Natural killer cell (primary cell): ENCODE measurements at regions not wholly inside any gene's neighbourhood (a gene's known extent, or its start where the extent isn't known, plus 50 kb on each side); places are given as distances from the start of the nearest gene placed in this dataset.

Experiments used
- ATAC-seq, 3 donors: fragments of 150-1000 bp in 2 of 3; fragments of 200-7000 bp in 1 of 3; cut with Tn5 transposase; 1 replicate in 1 of 3; 2 replicates in 2 of 3; pipeline ENCODE4 v1.10.0; 2021; ENCODE audit warnings: mild to moderate bottlenecking in 2 of 3, moderate library complexity in 2 of 3
- DNase-seq, 2 donors: peaks; one replicate each; pipeline versions ENCODE4 v3.0.0 to v3.0.0-alpha.2; 2013 to 2021; ENCODE audit warnings: mixed read lengths in 1 of 2
- H3K27ac ChIP-seq: one replicate; pipeline ENCODE4 v1.5.1; 2013; ENCODE audit warnings: mild to moderate bottlenecking, low read length
- H3K27me3 ChIP-seq: one replicate; pipeline ENCODE4 v1.6.1; 2013; ENCODE audit warnings: low read length; ENCODE audit not compliant: control insufficient read depth, insufficient read depth
- H3K36me3 ChIP-seq: one replicate; pipeline ENCODE4 v1.6.1; 2013; ENCODE audit warnings: low read length; ENCODE audit not compliant: control insufficient read depth, insufficient read depth
- H3K4me1 ChIP-seq: one replicate; pipeline ENCODE4 v1.6.1; 2013; ENCODE audit warnings: low read length; ENCODE audit not compliant: control insufficient read depth, insufficient read depth
- H3K4me3 ChIP-seq: one replicate; pipeline ENCODE4 v1.5.1; 2013; ENCODE audit warnings: low read length
- H3K9me3 ChIP-seq: one replicate; pipeline ENCODE4 v1.6.1; 2013; ENCODE audit warnings: low read length; ENCODE audit not compliant: control insufficient read depth, insufficient read depth
- H3K27ac Mint-ChIP-seq, 2 donors: one replicate each; pipeline ENCODE4 v1.8.0; 2022; ENCODE audit warnings: mild to moderate bottlenecking in 2 of 2, mixed read lengths in 2 of 2, moderate library complexity in 1 of 2
- H3K27me3 Mint-ChIP-seq, 2 donors: one replicate each; pipeline ENCODE4 v1.8.0; 2022; ENCODE audit warnings: low read depth in 2 of 2, mixed read lengths in 2 of 2
- H3K36me3 Mint-ChIP-seq: one replicate; pipeline ENCODE4 v1.8.0; 2022; ENCODE audit warnings: mixed read lengths
- H3K4me1 Mint-ChIP-seq, 2 donors: one replicate each; pipeline ENCODE4 v1.8.0; 2022; ENCODE audit warnings: mixed read lengths in 2 of 2
- H3K4me3 Mint-ChIP-seq: one replicate; pipeline ENCODE4 v1.8.0; 2022; ENCODE audit warnings: mild to moderate bottlenecking, moderate library complexity, mixed read lengths
- H3K9me3 Mint-ChIP-seq, 2 donors: one replicate each; pipeline ENCODE4 v1.8.0; 2022; ENCODE audit warnings: mixed read lengths in 2 of 2
- CTCF ChIP-seq: fragments of 200-600 bp; IDR thresholded peaks from one replicate; pipeline ENCODE4 v1.8.0; 2022; ENCODE audit warnings: antibody characterized with exemption
- WGBS: methylation state at CpG from one replicate; pipeline ENCODE4 v1.1.7; 2013; ENCODE audit warnings: missing lambda C conversion rate; ENCODE audit not compliant: insufficient coverage; 5-methylcytosine and 5-hydroxymethylcytosine counted together
- intact Hi-C: fragments of 100-400 bp; cut with micrococcal nuclease; formaldehyde crosslinking; loops from one replicate; pipeline ENCODE4 v1.14.2; 2022

GRCh38 chr1:58244872-58245271 lies 301.7 kb downstream of the OMA1 start:
- no peak overlapping the region for H3K4me3 ChIP-seq
- Mint-ChIP-seq H3K4me1 (no peaks in the 10 kb centered on the region), H3K27ac (no peak overlapping the region), H3K9me3 (no peaks in the 10 kb centered on the region), H3K27me3 (peaks cover 20 to 24% of the 10 kb centered on the region in 2 donors), H3K36me3 (no peaks in the 10 kb centered on the region), H3K4me3 (no peak overlapping the region)
- no peaks in the 10 kb centered on the region for H3K36me3 ChIP-seq
- ATAC-seq: no peak
- TF ChIP-seq CTCF: no peak
- peaks cover 17% of the 10 kb centered on the region for H3K27me3 ChIP-seq
- no peak for DNase-seq
- no peaks in the 10 kb centered on the region for H3K9me3 ChIP-seq
- intact Hi-C loops: no loop called here
- H3K27ac ChIP-seq: no peak overlapping the region
- H3K4me1 ChIP-seq: peaks cover 15% of the 10 kb centered on the region
- WGBS: 74% methylated on average over 3 of the region's 3 CpGs

GRCh38 chr1:58238846-58239245 lies 307.7 kb downstream of the OMA1 start:
- no peak for DNase-seq
- no peaks in the 10 kb centered on the region for H3K9me3 Mint-ChIP-seq
- no peak overlapping the region for H3K27ac ChIP-seq
- peaks cover 3 to 11% of the 10 kb centered on the region in 2 donors for H3K27me3 Mint-ChIP-seq
- intact Hi-C loops: no loop called here
- WGBS: 91% methylated on average over 2 of the region's 2 CpGs
- no peak overlapping the region for H3K4me3 ChIP-seq
- ATAC-seq: no peak
- no peaks in the 10 kb centered on the region for H3K27me3 ChIP-seq
- H3K9me3 ChIP-seq: no peaks in the 10 kb centered on the region
- H3K36me3 ChIP-seq: no peaks in the 10 kb centered on the region
- no peak overlapping the region for H3K27ac Mint-ChIP-seq
- TF ChIP-seq CTCF: no peak
- H3K4me1 ChIP-seq: no peaks in the 10 kb centered on the region
- no peaks in the 10 kb centered on the region for H3K4me1 Mint-ChIP-seq
- no peaks in the 10 kb centered on the region for H3K36me3 Mint-ChIP-seq
- H3K4me3 Mint-ChIP-seq: no peak overlapping the region

GRCh38 chr1:58233729-58234128 lies 312.8 kb downstream of the OMA1 start:
- no peak for TF ChIP-seq CTCF
- Histone ChIP-seq H3K27ac (no peak overlapping the region), H3K4me3 (no peak overlapping the region), H3K9me3 (no peaks in the 10 kb centered on the region), H3K4me1 (no peaks in the 10 kb centered on the region), H3K27me3 (no peaks in the 10 kb centered on the region), H3K36me3 (no peaks in the 10 kb centered on the region)
- intact Hi-C loops: no loop called here
- Mint-ChIP-seq H3K36me3 (no peaks in the 10 kb centered on the region), H3K27ac (no peak overlapping the region), H3K4me1 (no peaks in the 10 kb centered on the region), H3K4me3 (no peak overlapping the region), H3K27me3 (peaks cover 5 to 8% of the 10 kb centered on the region in 2 donors), H3K9me3 (no peaks in the 10 kb centered on the region)
- no peak for ATAC-seq
- DNase-seq: no peak
- 73% methylated on average over 3 of the region's 3 CpGs for WGBS

- intact Hi-C loops: no loop called here
- 88% methylated on average over 1 of the region's 1 CpG for WGBS
- Mint-ChIP-seq H3K27me3 (peaks cover 0 to 8% of the 10 kb centered on the region in 2 donors), H3K9me3 (no peaks in the 10 kb centered on the region), H3K27ac (no peak overlapping the region), H3K36me3 (no peaks in the 10 kb centered on the region), H3K4me3 (no peak overlapping the region), H3K4me1 (no peaks in the 10 kb centered on the region)
- H3K27ac ChIP-seq: no peak overlapping the region
- H3K9me3 ChIP-seq: no peaks in the 10 kb centered on the region
- no peaks in the 10 kb centered on the region for H3K36me3 ChIP-seq
- H3K27me3 ChIP-seq: no peaks in the 10 kb centered on the region
- no peak for TF ChIP-seq CTCF
- H3K4me1 ChIP-seq: no peaks in the 10 kb centered on the region
- DNase-seq: no peak
- no peak for ATAC-seq
- H3K4me3 ChIP-seq: no peak overlapping the region
Observed at GRCh38 chr1:58231204-58231603, 315.3 kb downstream of the OMA1 start.
